HG02973 (cell line): ENCODE measurements at regions not wholly inside any gene's neighbourhood (a gene's known extent, or its start where the extent isn't known, plus 50 kb on each side); places are given as distances from the start of the nearest gene placed in this dataset.

Source experiments
- ATAC-seq: cut with Tn5 transposase; IDR thresholded peaks from one replicate; pipeline ENCODE4 v1.9.1; 2021; ENCODE audit warnings: moderate library complexity; ENCODE audit not compliant: unreplicated experiment

DNA sequence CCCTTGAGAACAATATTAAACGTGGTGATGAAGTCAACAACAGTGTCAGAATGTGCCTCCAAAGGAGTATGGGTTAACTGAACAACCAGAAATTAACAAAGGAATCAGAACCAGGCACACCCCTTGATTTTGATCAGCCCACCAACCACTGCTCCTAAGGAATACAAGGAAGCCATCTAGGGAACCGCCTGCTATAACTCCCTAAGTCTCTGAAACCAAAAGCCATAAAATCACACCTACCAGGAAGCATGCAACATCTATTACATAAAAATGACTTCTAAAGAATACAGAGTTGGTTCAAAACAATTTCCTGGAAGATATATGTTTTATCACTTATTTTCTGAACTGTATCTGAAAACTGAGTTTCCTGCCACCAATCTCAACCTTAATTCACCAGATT is 360.0 kb downstream of the EPHA4 start:
- ATAC-seq: no peak

DNA sequence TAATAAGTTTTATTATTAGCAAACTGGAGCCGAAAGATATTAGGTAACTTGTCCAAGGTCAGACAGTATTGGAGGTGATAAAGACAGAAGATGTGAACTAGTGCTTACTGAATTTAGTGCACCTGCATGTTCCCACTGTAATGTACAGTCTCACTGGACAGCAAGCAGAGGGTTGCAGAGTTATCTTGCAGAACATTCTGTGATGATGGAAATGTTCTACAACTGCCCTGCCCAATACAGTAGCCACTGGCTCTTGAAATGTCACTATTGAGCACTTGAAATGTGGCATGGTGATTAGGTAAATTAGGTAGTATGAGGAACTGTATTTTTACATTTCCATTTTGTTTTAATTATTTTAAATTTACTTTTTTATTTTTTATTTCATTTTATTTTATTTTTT is 356.6 kb downstream of the EPHA4 start:
- ATAC-seq: no peak

DNA sequence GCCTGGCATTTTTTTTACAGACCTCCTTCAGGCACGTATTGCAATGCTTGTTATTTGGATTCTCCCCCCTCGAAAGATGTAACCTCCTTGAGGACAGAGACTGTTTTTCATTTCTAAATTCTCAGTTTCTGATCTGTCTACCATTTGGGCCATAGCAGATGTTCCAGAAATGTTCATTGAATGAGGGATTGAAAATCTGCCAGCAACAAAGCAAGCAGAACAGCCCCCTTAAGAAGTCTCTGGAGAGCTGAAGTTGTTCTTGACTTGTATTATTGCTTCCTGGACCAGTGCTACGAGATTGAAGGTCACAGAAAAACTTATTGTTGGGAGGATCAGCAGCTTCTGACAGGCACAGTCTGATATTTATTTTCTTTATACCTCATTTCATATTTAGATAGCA is 355.5 kb downstream of the EPHA4 start:
- no peak for ATAC-seq

DNA sequence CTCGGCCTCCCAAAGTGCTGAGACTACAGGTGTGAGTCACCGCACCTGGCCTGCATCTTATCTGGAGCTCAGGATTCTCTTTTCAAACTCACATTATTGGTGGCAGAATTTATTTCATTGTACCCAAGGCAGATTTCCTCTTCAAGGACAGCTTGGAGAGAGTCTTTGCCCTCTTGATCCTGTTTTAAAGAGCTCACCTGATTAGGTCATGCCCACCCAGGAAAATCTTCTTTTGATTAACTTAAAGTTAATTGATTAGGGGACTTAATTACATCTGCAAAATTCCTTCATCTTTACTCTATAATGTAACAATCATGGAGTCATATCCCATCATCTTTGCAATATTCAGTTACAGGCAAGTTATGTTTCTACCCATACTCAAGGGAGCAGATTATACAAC is 346.4 kb downstream of the EPHA4 start:
- no peak for ATAC-seq

DNA sequence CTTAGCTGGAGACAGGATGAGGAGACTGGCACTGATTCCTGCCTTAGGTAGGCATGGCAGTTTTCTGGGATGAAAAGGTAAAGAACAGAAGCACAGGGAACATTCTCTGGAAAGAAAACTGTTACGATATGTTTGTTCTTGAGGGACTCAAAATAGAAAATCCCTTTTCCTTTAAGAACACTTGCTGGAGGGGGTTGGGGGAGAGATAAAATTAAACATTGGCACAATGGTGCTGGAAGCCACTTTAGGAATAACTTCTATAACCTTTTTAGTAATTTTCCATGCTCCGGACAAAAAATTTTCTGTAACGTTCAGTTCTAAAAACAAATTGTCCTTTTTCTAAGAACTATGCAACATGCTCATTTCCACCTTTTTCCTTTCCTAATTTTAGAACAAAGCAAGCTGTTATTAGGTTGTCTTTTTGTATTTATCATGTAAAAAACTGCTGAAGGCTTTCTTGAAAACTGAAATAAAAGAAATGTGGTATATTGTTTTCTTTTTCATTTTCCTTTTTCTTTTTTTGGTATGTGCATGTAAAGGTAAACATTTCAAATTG is 343.8 kb downstream of the EPHA4 start:
- ATAC-seq: no peak

DNA sequence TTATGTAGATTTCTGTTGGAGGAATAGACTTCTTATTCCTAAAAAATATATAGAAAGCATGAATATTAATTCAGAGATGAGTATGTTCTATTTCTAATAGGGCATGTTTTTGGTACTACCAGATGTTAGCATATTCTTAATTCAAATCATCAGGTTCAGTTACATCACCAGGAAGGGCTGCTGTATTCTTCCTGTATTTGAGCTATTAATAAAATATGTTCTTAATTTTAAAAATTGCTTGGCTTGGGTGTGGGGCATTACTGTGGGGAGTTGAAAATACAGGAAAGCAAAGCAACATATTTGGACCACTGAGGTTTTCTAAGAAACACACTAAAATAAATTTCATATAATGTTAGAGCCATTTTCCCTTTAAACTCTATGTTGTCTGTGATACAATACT is 343.0 kb downstream of the EPHA4 start:
- ATAC-seq: no peak

DNA sequence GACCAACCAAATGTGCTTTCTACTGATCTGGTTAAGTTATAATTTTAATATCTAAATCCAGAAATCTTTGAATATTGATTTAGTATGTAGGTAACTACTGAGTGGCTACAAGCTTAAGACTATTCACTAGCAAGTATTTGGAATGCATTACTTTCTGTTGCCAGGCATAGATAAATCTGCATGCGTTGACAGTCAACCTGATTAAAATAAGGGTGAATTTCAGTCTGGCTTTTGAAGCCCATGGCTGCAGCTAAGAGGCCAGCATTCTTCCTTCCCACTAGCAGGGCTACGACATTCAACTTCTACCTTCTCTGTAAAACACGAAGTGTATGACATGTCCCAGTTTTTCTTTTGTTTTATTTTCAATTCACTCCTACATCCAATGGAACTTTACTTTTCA is 340.6 kb downstream of the EPHA4 start:
- no peak for ATAC-seq

DNA sequence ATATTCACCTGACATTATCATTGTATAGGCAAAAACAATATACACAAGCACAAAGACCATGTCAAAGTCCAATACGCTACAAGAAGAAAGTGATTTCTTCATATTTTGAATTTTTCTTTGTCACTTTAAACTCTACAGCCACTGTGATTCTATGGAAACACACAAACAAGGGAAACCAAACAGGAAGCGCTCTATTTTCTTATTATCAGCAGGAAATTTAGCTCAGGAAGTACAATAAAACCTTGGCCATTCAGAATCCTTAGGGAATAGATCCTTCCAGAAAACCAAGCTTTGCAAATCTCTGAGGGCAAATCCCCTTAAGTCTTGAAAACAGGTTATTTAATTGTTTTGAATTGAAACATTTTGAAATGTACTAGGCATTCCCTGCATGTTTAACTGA is 336.2 kb downstream of the EPHA4 start:
- no peak for ATAC-seq

DNA sequence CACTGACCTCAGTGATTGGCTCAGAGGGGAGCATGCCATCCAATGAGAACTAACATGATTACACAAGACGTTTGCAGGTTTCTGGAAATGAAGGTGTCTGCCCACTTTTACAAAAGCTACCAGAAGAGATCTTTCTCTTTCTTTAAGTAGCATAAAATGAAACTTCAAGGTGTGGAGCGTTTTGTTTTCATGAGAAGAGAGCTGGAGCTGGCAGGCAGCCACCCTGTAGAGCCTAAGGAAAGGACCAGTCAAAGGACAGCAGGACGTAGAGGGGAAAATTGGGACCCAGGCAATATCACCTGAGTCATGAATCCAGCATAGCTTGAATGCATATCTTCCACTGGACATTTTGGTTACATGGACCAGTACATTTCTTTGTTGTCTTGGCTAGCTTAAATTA is 331.0 kb downstream of the EPHA4 start:
- ATAC-seq: no peak

DNA sequence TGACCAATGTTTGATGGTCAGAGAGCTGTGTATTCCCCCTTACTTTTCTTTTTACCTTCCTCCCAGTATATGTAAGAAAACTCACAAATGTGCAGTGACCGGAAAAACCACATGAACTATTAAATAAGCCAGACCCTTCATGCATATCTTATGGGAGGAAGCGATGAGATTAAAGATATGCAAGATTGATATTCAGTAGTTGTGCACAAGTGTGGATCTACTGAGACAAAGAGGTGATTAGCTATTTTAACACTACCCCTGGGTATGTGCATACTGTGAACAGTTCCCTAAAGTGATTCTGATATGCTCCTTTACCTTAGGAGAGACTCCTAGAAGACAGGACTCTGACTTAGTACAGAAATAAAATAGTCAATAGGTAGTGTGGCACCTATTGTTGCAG is 328.3 kb downstream of the EPHA4 start:
- ATAC-seq: no peak

DNA sequence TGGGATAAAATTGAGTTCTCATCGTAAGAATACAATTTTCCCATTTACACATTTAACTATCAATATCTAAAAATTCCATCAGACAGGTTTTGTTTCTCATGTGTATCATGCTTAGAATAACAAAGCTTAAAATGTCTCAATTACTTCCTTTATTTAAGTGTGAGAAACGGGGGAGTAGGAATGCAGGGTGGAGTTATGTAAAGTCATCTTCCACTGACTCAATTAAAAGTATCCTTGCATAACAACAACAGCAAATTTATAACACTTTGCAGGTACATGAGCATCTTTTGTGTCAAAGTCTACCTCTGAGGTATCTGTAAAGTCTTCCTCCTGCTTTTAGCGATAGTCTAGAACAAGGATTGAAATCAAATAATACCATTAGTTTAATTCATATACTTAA is 327.1 kb downstream of the EPHA4 start:
- ATAC-seq: no peak

DNA sequence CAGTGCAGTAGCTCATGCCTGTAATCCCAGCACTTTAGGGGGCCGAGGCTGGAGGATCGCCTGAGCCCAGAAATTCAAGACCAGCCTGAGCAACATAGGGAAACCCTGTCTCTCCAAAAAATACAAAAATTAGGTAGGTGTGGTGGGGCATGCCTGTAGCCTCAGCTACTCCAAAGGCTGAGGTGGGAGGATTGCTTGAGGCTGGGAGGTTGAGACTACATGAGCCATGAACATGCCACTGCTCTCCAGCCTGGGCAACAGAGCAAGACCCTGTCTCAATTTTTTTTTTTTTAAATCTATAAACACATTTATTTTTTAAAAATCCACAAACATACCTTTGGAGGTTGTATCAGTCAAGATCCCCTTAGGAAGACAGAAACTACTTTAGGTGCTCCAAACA is 326.3 kb downstream of the EPHA4 start:
- ATAC-seq: no peak

DNA sequence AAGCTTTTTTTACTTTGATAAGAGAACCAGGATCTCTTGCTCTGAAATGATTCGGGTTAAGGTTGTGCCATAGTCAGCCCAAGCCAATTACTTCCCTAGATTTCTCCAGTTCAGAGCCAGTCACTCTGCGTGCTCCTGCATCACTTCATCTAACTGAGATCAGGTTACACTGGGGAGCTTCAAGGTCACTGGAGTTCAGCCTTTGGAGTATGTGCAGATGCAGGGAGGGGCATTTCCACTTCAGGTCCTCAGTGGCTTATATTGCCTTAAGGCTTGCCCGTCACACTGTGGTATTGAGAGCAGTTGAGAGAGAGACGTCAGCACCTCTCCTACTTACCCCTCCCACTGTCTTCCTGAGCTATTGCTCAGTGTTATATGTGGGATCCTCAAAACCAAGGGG is 317.8 kb downstream of the EPHA4 start:
- no peak for ATAC-seq

DNA sequence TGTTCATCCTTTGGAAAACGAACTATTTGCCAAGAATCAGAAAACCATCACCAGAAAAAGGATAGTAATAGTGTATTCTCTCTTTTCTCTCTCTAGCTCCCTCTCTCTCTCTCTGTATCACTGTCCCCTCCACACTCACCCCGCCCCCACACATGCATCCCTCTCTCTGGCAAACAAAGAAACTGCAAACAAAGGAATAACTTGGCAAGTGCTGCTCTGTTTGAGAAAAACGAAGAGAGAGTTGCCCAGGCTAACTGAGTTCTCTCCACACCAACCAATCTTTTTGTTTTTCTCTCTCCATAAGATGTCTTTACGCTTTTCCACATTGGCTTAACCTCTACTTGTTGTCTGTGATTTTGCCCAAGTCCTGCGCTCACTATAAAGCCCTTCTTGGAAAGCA is 316.2 kb downstream of the EPHA4 start:
- ATAC-seq: no peak

DNA sequence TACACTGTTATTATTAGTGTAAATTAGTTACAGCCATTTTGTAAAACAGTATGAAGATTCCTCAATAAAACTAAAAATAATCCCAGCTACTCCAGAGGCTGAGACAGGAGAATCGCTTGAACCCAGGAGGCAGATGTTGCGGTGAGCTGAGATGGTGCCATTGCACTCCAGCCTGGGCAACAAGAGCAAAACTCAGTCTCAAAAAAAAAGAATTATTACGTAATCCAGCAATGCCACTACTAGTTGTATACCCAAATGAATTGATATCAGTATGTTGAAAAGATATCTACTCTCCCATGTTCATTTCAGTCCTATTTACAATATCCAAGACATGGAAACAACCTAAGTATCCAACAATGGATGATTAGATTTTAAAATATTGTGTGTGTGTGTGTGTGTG is 313.6 kb downstream of the EPHA4 start:
- no peak for ATAC-seq

DNA sequence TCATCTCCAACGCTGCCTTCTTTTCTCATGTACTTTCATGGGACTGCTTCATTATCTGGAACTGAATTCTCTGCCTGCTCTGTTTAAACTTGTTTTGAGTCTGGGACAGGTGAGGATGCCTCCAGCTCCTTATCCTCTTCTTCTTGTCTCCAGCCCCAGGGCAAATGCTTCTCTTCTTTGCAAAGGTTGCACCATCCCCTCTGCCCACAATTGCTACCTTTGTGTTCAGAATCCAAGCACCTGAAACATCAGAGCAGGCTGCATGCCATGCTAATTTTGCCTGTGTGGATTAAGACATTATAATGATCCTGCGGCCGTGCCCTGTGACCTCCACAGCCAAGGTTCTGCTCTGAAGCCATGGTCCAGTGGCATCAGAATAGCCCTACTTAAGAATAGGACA is 309.5 kb downstream of the EPHA4 start:
- no peak for ATAC-seq

DNA sequence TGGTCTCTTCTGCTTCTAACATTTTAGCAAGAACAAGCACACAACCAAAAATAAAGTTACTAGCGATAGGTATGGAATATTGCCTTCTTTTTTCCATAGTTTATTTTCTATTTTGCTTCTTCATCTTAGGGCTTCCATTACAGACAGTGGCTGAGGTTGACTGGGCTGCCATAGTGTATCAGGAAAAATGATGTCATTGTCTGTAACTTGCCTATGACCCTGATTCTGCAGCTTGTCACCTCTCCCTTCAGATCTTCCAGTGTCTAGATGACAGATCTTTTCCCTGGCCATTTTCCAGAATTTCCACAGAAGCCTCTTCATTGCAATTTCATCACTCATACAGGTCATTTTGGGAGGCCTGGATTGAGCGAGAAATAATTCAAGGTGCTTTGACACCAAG is 308.5 kb downstream of the EPHA4 start:
- no peak for ATAC-seq

DNA sequence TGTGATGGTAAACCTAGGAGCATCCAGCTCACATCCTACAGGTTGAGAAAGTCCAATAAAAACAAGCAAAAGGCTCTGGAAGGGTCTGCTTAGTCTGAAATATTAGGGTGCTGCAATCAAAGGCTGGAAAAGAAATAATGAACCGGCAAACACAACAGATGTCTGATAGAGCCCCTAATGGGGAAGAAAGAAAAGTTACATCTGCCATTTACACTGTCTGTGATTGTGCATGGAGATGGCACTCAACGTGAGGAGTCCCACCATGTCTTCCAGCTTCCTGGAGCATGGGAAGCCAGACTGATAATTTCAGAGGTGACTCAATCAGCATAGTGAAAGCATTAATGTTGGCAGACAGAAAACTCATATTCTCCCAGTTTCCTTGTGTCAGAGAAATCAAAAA is 307.8 kb downstream of the EPHA4 start:
- no peak for ATAC-seq

DNA sequence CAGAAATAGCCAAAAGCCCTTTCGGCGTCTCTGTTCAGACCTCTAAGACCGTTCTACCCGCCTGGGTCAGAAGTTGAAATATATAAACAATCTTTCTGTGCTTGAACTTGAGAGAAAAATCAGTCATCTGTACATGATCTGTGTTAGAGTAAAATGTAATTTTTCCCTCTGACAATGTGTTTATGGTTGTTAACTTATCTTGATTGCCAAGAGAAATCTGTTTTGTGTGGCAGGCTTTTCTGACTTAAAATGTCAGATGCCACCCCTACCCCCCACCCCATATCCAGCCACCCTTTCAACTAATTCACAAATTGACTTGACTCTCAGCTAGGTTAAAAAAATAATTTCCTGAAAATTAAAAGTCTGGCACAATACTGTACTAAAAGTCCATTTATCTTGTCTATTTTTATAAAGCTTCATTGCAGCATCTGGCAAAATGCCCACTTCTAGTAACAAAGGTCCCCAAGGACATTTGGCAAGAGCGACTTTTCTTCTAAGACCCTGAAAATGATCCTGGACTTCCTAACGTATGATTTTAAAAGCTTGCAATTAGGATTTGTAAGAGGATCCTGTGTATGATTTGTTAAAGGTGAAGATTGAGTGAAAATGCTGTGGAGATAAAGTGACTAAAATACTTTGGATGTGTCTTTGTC is 304.2 kb downstream of the EPHA4 start:
- ATAC-seq: no peak

DNA sequence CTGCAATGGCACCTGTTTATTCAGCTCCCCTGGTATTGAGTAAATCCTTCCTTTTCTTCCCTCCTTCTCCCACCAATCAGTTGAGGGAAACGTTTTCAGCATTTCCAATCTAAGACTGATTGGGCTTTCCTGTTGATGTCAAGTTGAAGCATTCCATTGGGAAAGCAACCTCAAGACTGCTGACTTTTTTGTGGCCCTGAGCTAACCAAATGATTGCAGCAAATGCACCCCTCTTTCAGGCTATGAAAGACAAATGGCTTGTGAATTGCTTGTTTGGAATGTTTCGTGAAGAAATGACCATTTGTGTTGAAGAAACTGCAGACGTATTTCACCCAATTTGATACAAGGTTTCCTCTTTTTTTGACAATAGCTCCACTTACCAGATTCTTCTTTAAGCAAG is 303.5 kb downstream of the EPHA4 start:
- no peak for ATAC-seq

DNA sequence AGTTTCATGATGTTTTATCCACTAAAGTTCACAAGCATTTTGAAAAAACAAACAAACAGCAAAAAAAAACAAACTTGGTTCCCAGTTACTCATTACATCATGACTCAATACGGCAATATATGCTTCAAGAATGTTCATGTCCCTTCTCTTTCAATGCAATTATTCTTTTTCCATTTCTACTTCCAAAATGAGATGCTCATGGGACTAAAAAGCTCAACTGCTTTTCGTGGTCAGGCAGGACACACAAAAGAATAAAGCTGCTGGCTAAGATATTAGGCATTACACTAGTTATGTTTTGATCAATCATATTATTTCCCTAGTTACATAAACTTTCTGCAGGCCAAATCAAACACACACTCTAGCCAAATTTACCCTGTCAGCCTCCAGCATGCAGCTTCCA is 301.3 kb downstream of the EPHA4 start:
- ATAC-seq: no peak

DNA sequence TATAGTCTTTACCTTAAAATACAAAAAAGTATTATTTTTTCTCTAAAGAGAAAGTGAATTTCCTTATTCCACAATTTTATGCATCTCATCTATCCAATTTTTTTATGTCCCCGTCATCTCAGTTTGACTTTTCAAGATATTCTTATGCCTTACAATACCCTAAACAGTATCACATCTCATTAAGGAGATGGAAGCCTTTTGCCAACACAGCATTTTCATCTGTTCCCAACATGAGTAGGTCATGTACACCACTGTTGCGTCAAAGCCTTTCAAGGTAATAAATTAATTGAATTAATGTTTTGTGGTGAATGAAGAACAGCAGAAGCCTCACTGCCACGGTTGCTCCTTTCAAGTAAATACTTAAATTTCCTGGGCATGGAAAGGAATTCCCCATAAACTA is 299.4 kb downstream of the EPHA4 start:
- ATAC-seq: no peak

DNA sequence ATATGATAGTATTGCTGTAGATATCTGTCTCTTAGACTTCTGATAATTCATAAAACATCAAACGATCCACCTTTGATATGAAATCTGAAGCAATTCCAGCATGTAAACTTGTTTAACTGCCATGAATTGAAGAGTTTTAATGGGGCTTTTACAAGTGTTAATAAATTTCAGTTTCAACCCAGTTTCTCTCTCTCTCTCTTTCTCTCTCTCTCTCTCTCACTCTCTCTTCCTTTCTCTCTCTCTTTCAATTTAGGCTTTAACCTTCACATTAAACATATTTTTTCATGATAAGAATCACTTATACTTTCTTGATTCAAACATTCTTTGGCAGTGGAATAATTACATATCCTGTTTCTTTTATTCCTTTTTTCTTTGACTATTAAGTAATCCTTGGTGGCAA is 296.1 kb downstream of the EPHA4 start:
- ATAC-seq: no peak
